Ascending aorta (tissue), 2 donors: ENCODE measurements at regions not wholly inside any gene's neighbourhood (a gene's known extent, or its start where the extent isn't known, plus 50 kb on each side); places are given as distances from the start of the nearest gene placed in this dataset.

Experiments
- DNase-seq, 2 donors: peaks; one replicate each; pipeline ENCODE4 v3.0.0-alpha.2; 2019; ENCODE audit warnings: low spot score in 2 of 2
- H3K27ac ChIP-seq, 2 donors: fragments of 200-600 bp; sonication (generic); one replicate each; pipeline ENCODE4 v1.5.1; 2016 to 2017; ENCODE audit warnings: mild to moderate bottlenecking in 1 of 2
- H3K27me3 ChIP-seq: fragments of 200-600 bp; sonication (generic); one replicate; pipeline ENCODE4 v1.5.1; 2017
- H3K36me3 ChIP-seq, 2 donors: fragments of 200-600 bp; sonication (generic); one replicate each; pipeline ENCODE4 v1.5.1; 2016
- H3K4me1 ChIP-seq, 2 donors: fragments of 200-600 bp; sonication (generic); one replicate each; pipeline ENCODE4 v1.5.1; 2016 to 2017; ENCODE audit warnings: mild to moderate bottlenecking in 1 of 2
- H3K4me3 ChIP-seq, 2 donors: fragments of 200-600 bp; sonication (generic); one replicate each; pipeline ENCODE4 v1.5.1; 2016 to 2017; ENCODE audit warnings: mild to moderate bottlenecking in 1 of 2
- H3K9me3 ChIP-seq, 2 donors: fragments of 200-600 bp; sonication (generic); one replicate each; pipeline ENCODE4 v1.5.1; 2016
- CTCF ChIP-seq, 3 experiments: fragments of 200-600 bp in 2 of 3; fragments of 450-650 bp in 1 of 3; sonication (generic) in 2 of 3; IDR thresholded peaks; one replicate each; pipeline ENCODE4 v1.5.1; 2016 to 2019; ENCODE audit warnings: antibody characterized with exemption in 3 of 3, mild to moderate bottlenecking in 1 of 3, moderate library complexity in 1 of 3
- intact Hi-C: fragments of 100-400 bp; cut with DNase I; formaldehyde crosslinking; loops from one replicate; pipeline ENCODE4 v1.15.1; 2023

DNA sequence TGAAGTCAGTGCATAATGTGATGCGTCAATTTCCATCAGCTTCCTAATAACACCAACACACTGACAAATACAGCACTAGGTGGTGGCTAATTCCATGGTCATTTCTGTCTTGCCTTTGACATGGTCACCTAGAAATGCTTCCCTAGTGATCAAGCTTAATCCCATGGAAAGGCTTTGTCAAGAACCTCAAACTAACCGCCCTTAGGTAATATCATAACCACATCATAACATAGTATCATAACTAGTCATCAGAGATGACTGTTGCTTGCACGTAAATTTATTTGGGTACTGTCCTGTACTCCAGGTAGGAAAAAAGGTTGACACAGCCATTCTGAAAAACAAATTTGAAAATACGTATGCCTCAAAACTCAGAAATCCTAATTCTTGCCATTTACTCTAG is 471.8 kb downstream of the IRS1 start:
- TF ChIP-seq CTCF (IDR thresholded peaks at IDR 0.05), result no peak
- intact Hi-C loops, result no loop called here
- H3K9me3 ChIP-seq, result no peaks in the 10 kb centered on the region

DNA sequence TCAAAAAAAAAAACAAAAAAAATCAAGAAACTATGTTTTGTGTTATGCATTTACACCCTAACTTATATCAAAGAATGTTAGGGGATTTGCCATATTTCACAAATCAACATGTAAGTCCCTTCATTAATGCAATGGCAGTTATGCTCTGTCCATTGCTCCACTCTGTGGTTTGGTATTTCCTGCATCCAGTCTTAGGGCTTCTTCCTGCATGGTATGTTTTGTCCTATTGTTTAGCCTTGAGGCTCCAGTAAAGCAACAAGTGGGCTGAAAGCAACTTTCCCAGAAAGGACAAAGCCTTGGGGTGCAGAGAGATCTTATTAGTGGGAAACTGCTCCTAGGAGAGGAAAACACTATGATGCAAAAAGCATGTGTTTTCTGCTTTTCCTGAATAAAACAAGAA is 474.1 kb downstream of the IRS1 start:
- no peak for TF ChIP-seq CTCF (IDR thresholded peaks at IDR 0.05)
- Histone ChIP-seq H3K27ac (no peak overlapping the region), H3K27me3 (no peaks in the 10 kb centered on the region), H3K4me1 (no peaks in the 10 kb centered on the region), H3K4me3 (no peak overlapping the region), H3K36me3 (no peaks in the 10 kb centered on the region), H3K9me3 (no peaks in the 10 kb centered on the region)
- intact Hi-C loops, result no loop called here
- no peak for DNase-seq

More for the DNA sequence above, 471.8 kb downstream of the IRS1 start:
- H3K27me3 ChIP-seq, result no peaks in the 10 kb centered on the region
- no peak for DNase-seq
- no peak overlapping the region for H3K27ac ChIP-seq
- H3K4me3 ChIP-seq, result no peak overlapping the region
- no peaks in the 10 kb centered on the region for H3K36me3 ChIP-seq
- H3K4me1 ChIP-seq, result no peaks in the 10 kb centered on the region

DNA sequence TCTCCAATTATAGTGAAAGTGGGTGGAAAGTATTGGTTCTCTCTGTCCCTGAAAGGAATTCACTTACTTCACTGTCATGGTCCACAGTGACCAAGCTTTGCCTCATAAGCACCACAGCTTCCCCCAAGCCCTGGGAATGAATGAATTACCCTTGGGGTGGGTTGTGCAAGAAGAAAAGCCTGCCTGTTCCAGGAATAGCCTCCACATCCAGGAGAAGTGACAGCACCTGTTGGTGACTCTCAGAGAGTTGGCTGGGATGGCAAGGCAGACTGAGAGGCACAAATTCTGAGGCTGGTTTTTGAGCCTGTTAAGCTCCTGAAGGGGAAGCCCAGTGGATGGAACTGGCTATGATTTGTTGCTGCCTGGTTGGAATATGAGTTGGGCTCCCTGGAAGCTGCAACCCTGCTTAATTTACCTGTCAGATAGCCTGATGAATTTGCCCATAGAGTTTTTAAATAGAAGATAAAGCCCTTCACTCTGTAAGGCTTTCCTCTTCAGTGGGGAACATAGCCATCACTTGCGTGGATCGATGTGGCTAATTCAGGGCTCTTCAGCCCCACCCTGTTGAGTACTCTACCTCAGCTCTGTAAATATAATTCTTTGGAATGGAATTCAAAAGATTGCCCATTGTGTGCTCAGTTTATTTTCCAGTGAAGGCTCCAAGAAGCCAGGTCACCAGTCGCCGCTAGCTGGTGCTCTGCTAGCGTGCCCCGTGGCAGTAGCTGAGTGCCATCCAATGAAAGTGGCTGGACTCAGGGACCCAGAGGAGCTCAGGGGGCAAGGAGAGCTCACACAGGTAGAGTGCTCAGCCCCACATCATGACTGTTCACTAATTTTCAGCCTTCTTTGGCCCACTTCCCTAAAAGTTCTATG is 479.3 kb downstream of the IRS1 start:
- Histone ChIP-seq H3K36me3 (no peaks in the 10 kb centered on the region), H3K9me3 (no peaks in the 10 kb centered on the region), H3K4me1 (no peaks in the 10 kb centered on the region), H3K27ac (no peak overlapping the region), H3K4me3 (no peak overlapping the region), H3K27me3 (no peaks in the 10 kb centered on the region)
- DNase-seq, result no peak
- intact Hi-C loops, result no loop called here
- no peak for TF ChIP-seq CTCF (IDR thresholded peaks at IDR 0.05)

GRCh38 chr2:226317970-226318369 is 481.6 kb downstream of the IRS1 start:
- no peak for TF ChIP-seq CTCF (IDR thresholded peaks at IDR 0.05)
- no peak overlapping the region for H3K27ac ChIP-seq
- H3K36me3 ChIP-seq, result no peaks in the 10 kb centered on the region
- intact Hi-C loops, result no loop called here
- H3K4me1 ChIP-seq, result no peaks in the 10 kb centered on the region
- no peaks in the 10 kb centered on the region for H3K9me3 ChIP-seq
- H3K4me3 ChIP-seq, result no peak overlapping the region
- no peak for DNase-seq
- H3K27me3 ChIP-seq, result no peaks in the 10 kb centered on the region

- Histone ChIP-seq H3K4me3 (no peak overlapping the region), H3K9me3 (no peaks in the 10 kb centered on the region), H3K27ac (no peak overlapping the region), H3K36me3 (no peaks in the 10 kb centered on the region), H3K4me1 (no peaks in the 10 kb centered on the region), H3K27me3 (no peaks in the 10 kb centered on the region)
- TF ChIP-seq CTCF (IDR thresholded peaks at IDR 0.05), result no peak
- no peak for DNase-seq
- intact Hi-C loops, result no loop called here
Measured at GRCh38 chr2:226313060-226313459, 486.6 kb downstream of the IRS1 start.
